ENCODE measurements at regions not wholly inside any gene's neighbourhood (a gene's known extent, or its start where the extent isn't known, plus 50 kb on each side); places are given as distances from the start of the nearest gene placed in this dataset.

DNA sequence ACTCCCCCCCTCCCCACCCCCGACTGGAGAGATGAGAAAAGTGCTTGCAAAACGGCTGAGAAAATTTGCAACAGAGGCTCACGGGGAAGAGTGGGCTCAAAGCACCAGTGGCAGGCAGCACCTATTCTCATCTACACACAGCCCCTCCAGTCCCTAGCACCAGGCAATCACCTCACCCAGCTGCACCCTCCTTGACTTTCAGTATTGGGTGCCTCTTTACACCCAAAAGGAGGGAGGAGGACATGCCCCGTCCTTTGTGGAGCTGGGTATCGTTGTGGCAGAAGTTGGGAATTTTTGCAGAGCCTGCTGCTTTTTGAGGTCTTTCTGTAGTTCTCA is 182.8 kb upstream of the TOPAZ1 start:
- Histone ChIP-seq H3K4me3 (no peak overlapping the region), H3K36me3 (no peaks in the 10 kb centered on the region), H3K9me3 (no peaks in the 10 kb centered on the region), H3K27me3 (peaks cover 0 to 63% (median 19%) of the 10 kb centered on the region in 7 donors), H3K4me1 (peaks cover 0 to 5% (median 0%) of the 10 kb centered on the region in 9 donors), H3K27ac (no peak overlapping the region)
- no peak for ATAC-seq
- 52 to 70% methylated on average over 5 of the region's 5 CpGs for WGBS, 2 donors
- no peak for DNase-seq
- intact Hi-C loops (cut with DNase I), result no loop called here
- TF ChIP-seq, protein P1, sequence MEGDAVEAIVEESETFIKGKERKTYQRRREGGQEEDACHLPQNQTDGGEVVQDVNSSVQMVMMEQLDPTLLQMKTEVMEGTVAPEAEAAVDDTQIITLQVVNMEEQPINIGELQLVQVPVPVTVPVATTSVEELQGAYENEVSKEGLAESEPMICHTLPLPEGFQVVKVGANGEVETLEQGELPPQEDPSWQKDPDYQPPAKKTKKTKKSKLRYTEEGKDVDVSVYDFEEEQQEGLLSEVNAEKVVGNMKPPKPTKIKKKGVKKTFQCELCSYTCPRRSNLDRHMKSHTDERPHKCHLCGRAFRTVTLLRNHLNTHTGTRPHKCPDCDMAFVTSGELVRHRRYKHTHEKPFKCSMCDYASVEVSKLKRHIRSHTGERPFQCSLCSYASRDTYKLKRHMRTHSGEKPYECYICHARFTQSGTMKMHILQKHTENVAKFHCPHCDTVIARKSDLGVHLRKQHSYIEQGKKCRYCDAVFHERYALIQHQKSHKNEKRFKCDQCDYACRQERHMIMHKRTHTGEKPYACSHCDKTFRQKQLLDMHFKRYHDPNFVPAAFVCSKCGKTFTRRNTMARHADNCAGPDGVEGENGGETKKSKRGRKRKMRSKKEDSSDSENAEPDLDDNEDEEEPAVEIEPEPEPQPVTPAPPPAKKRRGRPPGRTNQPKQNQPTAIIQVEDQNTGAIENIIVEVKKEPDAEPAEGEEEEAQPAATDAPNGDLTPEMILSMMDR (IDR thresholded peaks at IDR 0.05), result no peak

DNA sequence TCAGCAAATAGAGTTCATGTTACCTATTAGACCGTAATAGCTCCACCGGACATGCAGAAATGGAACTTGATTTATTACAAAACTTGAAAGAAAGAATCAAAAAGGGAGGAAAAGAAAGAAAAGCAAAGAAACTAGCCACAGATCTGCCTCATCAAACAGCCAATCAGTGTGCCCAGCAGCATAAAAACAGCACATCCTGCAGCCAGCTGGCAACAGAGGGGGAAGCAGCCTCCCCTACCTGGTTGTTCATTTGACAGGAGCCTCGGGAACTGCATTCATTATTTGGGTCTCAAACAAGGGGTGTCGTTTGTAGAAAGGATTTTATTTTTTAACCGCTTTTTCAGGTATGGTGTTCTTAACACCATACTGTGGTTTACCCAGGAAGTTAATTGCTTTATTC is 181.5 kb upstream of the TOPAZ1 start:
- H3K36me3 ChIP-seq, result no peaks in the 10 kb centered on the region
- no peak overlapping the region for H3K27ac ChIP-seq
- DNase-seq, result no peak
- H3K9me3 ChIP-seq, result no peaks in the 10 kb centered on the region
- H3K4me1 ChIP-seq, result peaks cover 0 to 5% (median 0%) of the 10 kb centered on the region in 9 donors
- no peak overlapping the region for H3K4me3 ChIP-seq
- intact Hi-C loops (cut with DNase I), result no loop called here
- WGBS, 2 donors, result 80 to 88% methylated on average over 5 of the region's 5 CpGs
- H3K27me3 ChIP-seq, result peaks cover 0 to 54% (median 18%) of the 10 kb centered on the region in 7 donors
- TF ChIP-seq, protein P1 (IDR thresholded peaks at IDR 0.05), result no peak
- ATAC-seq, result no peak

DNA sequence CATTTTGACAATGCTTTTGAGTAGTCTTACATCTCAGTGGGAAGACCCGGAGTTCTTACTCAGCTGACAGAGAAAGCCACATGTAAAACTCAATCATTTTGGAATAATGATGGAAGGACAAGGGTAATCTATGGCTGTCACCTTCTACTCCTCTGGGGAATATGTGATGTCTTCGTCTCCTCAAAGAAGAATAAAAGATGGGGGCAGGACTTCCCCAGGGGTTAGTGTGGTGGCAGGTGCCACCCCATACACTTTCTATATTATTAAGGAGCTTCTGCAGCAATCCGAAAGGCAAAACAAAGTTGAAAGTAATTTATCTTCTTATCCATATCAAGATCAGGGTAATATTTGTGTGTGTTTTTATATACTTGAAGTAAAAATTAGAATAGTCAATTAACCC is 180.4 kb upstream of the TOPAZ1 start:
- WGBS, 2 donors, result 79 to 82% methylated on average over 3 of the region's 3 CpGs
- no peak for DNase-seq
- TF ChIP-seq, protein P1 (IDR thresholded peaks at IDR 0.05), result no peak
- Histone ChIP-seq H3K4me1 (peaks cover 0 to 6% (median 0%) of the 10 kb centered on the region in 9 donors), H3K9me3 (no peaks in the 10 kb centered on the region), H3K27me3 (peaks cover 0 to 48% (median 18%) of the 10 kb centered on the region in 7 donors), H3K27ac (no peak overlapping the region), H3K4me3 (no peak overlapping the region), H3K36me3 (no peaks in the 10 kb centered on the region)
- intact Hi-C loops (cut with DNase I), result no loop called here
- no peak for ATAC-seq

DNA sequence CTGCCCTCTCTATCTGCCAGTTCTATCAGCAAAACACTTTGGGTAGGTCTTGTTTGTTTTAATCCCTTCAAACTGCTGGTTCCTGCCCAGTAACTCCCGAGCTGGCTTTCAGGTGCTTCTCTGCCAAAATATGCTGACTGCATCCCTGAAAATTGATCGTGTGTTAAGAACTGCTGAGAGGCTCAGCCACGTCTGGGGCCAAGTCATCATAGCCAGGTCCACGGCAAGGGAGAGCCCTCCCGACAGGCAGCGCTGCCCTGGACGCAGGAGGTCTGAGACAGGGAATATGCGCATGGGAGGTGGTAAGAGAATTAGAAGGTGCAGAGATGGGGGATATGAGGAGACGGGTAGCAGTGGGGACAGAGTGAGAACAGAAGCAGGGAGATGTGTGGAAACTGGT is 179.7 kb upstream of the TOPAZ1 start:
- intact Hi-C loops (cut with DNase I), result no loop called here
- H3K36me3 ChIP-seq, result no peaks in the 10 kb centered on the region
- H3K4me1 ChIP-seq, result peaks cover 0 to 6% (median 0%) of the 10 kb centered on the region in 9 donors
- 40 to 58% methylated on average over 9 of the region's 9 CpGs for WGBS, 2 donors
- no peak overlapping the region for H3K27ac ChIP-seq
- H3K9me3 ChIP-seq, result no peaks in the 10 kb centered on the region
- H3K4me3 ChIP-seq, result no peak overlapping the region
- DNase-seq (no peak), ATAC-seq (no peak)
- peaks cover 0 to 44% (median 18%) of the 10 kb centered on the region in 7 donors for H3K27me3 ChIP-seq
- TF ChIP-seq, protein P1 (IDR thresholded peaks at IDR 0.05), result no peak
